Activated CD8-positive, alpha-beta memory T cell treated with anti-CD3 and anti-CD28 coated beads for 36 hours (primary cell): ENCODE measurements at regions not wholly inside any gene's neighbourhood (a gene's known extent, or its start where the extent isn't known, plus 50 kb on each side); places are given as distances from the start of the nearest gene placed in this dataset.
"Not testable (repeated sequence)": the region's sequence is repeated elsewhere in the genome, so short reads cannot be mapped to it uniquely, and the experiment has no call there.

ENCODE experiments used
- CTCF ChIA-PET: fragments of 350-600 bp; sonication (Branson Sonifier 250); formaldehyde crosslinking; loops from one replicate; lab custom pipeline; 2021; ENCODE audit warnings: antibody characterized with exemption; lab: Charles Lee
- POLR2A ChIA-PET: fragments of 350-600 bp; sonication (Branson Sonifier 250); formaldehyde crosslinking; loops from one replicate; lab custom pipeline; 2021; ENCODE audit warnings: antibody characterized with exemption; lab: Charles Lee

DNA sequence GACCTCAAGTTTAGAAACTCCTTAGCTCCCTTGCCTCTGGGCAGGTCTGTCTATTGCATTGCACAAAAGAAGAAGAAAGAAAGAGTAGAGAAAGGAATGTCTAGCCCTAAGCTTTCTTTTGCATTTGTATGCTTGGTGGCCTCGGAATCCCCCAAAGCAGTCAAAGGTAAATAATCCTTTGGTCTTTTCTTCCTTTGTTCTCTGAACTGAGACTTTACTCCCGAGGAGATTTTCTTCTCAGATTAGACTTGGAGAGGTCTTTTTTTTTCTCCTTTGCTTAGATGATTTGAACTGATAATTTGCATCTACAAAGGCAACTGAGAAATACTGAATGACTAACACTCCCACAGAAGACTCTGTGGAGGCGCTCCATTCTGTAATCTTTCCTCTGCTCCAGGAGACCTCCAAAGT lies 93.2 kb downstream of the AKR1D1 start:
- ChIA-PET POLR2A (no interaction called here), CTCF (no interaction called here)

DNA sequence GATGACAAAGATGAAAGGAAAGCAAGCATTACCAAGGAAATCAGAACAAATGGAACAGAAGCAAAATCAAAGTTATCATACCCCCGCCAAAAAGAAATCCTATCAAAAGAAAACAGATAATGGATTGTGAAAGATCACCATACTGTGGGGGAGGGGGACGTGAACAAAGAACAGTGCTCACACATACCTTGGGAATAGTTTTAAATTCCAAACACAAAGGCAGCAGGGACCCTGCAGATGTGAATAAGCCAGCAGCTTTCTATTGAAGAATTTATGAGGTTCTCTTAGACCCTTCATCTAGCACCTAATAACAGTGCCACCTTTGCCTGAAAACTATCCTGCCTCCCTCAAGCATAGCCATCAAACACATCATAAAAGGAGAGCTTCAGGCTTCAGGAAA lies 94.0 kb downstream of the AKR1D1 start:
- POLR2A ChIA-PET = no interaction called here
- CTCF ChIA-PET = no interaction called here

- CTCF ChIA-PET = no interaction called here
- POLR2A ChIA-PET = no interaction called here
Observed at GRCh38 chr7:138170959-138171703, 94.9 kb downstream of the AKR1D1 start.

DNA sequence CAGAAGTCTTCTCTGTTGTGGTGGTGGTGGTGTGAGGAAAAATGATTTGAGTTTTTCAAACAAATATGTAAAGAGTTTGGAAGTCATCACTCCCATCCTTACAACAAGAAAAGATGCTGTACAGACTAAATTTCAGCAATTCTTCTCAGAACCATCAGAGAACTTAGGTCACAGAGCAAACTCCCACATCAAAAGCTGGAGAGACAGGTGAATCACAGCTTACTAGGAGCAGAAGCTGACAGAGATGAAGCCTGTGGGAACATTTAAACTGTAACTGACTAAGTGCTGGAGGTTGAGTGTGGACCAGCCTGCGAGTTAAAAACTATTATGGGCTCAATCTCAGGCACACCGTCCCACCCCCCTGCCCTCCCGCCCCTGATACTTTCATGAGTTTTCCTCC lies 97.3 kb downstream of the AKR1D1 start:
- POLR2A ChIA-PET = no interaction called here
- CTCF ChIA-PET = no interaction called here

DNA sequence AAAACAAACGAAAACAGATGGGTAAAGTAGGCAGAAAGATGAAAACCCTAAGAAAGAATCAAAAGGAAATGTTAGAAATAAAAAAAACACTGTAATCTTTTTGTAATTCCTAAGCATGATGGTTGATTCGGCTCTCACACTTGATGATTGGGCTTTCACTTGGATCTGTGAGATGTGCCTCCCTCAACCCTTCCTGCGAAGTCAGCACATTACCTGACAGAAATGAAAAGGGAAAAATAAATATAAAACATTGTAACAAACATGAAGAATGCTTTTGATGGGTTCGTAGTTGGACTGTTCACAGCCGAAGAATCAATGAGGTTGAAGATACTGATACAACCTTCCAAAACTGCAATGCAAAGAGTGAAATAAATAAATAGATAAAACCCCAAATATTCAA lies 99.8 kb downstream of the AKR1D1 start:
- ChIA-PET CTCF (no interaction called here), POLR2A (no interaction called here)

GRCh38 chr7:138184191-138184590 lies 107.9 kb downstream of the AKR1D1 start:
- CTCF ChIA-PET = no interaction called here

DNA sequence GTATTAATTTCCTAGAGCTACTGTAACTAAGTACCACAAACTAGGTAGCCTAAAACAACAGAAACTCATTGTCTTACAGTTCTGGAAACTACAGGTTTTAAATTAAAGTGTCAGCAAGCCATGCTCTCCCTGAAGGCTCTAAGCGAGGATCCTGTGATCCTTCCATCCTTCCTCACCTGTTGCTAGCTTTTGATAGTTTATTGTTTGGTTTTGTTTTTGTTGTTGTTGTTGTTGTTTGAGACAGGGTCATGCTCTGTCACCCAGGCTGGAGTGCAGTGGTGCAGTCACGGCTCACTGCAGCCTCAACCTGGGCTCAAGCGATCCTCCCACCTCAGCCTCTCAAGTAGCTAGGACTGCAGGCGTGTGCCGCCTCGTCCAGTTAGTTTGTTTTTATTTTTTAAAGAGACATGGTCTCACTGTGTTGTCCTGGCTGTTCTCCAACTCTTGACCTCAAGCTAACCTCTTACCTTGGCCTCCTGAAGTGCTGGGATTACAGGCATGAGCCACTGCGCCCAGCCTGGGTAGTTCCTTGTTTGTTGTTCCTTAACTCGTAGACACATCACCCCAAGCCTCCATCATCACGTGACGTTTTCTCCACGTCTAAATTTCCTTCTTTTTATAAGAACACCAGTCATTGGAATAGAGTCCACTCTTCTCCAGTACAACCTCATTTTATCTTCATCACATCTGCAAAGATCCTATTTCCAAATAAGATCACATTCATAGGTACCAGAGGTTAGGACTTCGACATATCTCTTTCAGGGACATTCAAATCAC lies 109.1 kb downstream of the AKR1D1 start:
- ChIA-PET POLR2A (no interaction called here), CTCF (no interaction called here)

More at GRCh38 chr7:138184191-138184590, 107.9 kb downstream of the AKR1D1 start:
- POLR2A ChIA-PET = no interaction called here

GRCh38 chr7:138186951-138187351 lies 110.7 kb downstream of the AKR1D1 start:
- ChIA-PET POLR2A (no interaction called here), CTCF (no interaction called here)

- ChIA-PET CTCF (no interaction called here), POLR2A (no interaction called here)
Observed at GRCh38 chr7:138188290-138188858, 112.1 kb downstream of the AKR1D1 start.

GRCh38 chr7:138194567-138194966 lies 118.3 kb downstream of the AKR1D1 start:
- CTCF ChIA-PET = no interaction called here

DNA sequence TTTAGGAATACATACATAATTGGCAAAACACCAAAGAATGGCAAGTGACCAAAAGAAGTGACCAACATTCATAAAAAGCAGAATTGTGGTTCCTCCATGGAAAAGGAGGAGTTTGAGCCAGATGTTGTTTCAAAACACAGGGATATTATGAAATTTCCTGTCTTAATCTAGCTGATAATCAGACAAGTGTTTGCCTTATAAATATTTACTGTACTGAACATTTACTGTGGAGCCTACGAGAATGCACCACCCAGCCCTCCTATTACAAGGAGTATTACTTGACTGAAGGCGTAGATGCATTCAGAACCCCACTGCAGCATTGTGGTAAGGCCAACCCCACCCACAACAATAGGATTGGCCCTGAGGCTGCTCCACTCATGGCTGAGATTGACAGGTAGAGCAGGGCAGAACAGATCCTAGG lies 118.9 kb downstream of the AKR1D1 start:
- CTCF ChIA-PET = no interaction called here
- POLR2A ChIA-PET = no interaction called here

More at GRCh38 chr7:138194567-138194966, 118.3 kb downstream of the AKR1D1 start:
- POLR2A ChIA-PET = no interaction called here

GRCh38 chr7:138196503-138196946 lies 120.3 kb downstream of the AKR1D1 start:
- POLR2A ChIA-PET, CTCF ChIA-PET: not testable (repeated sequence)

- CTCF ChIA-PET = no interaction called here
- POLR2A ChIA-PET = no interaction called here
Observed at GRCh38 chr7:138196971-138197896, 121.0 kb downstream of the AKR1D1 start.

DNA sequence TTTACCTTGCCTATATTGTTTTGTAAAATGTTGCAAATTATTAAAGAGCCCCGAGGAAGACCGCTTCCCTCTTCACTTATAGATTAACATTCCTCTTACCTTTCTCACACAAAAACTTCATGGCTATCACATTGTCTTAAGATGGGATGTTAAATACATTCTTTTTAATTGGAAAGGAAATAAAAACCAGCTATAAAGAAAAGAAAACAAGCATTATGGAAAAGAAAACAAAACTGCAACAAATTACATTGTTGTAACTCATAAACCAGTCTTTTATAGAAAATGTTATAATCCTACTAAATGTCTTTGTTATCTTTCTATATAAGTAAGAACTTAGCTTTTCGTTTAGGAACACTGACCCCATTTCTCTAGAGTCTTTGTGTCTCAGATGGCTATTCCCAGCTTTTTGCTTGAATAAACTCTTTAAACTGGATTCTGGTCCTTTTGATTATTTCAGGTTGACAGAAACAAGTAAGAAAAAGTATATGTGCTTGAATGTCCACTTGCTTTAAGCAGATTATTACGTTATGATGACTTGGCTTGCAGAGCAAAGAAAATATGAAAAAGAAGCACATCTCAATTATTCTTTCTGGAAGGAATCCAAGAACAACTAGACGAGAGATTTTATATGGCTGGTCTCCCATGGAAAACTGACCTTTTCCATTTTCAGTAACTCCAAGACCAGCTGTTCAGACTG lies 128.2 kb downstream of the AKR1D1 start:
- ChIA-PET CTCF (interaction anchor here (0.7 kb wide), 1 partner anchor 59 kb away, joined by 4 read pairs; no protein-coding TSS in a partner anchor), POLR2A (no interaction called here)

GRCh38 chr7:138204982-138205298 lies 128.7 kb downstream of the AKR1D1 start:
- ChIA-PET POLR2A (no interaction called here), CTCF (interaction anchor here (0.7 kb wide), 1 partner anchor 59 kb away, joined by 4 read pairs; no protein-coding TSS in a partner anchor)

- CTCF ChIA-PET = no interaction called here
- POLR2A ChIA-PET = no interaction called here
Observed at GRCh38 chr7:138205614-138206150, 129.4 kb downstream of the AKR1D1 start.

- CTCF ChIA-PET = no interaction called here
- POLR2A ChIA-PET = no interaction called here
Observed at GRCh38 chr7:138207555-138207971, 131.3 kb downstream of the AKR1D1 start.

DNA sequence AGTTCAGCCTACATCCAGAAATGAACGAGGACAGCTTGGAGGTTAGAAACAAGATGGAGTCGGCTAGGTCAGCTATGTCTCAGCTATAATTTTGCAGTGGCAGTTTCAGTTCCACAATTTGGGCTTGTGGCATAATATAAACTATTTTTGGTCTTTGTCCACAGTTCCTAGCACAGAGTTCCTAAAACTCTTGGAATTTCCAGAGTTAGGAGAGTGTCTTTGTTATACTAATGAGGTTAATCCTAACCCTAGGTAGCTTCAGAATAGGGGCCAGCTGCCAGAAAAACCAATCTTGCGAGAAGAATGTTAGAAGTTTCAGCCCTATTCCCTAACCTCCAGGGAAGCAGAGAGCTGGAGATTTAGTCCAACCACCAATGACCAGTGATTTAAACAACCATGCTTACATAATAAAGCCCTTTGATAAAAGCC lies 131.9 kb downstream of the AKR1D1 start:
- POLR2A ChIA-PET = no interaction called here
- CTCF ChIA-PET = no interaction called here

- CTCF ChIA-PET = no interaction called here
Observed at GRCh38 chr7:138208864-138209263, 132.6 kb downstream of the AKR1D1 start.

More at GRCh38 chr7:138208864-138209263, 132.6 kb downstream of the AKR1D1 start:
- POLR2A ChIA-PET = no interaction called here
